ENCODE measurements at regions not wholly inside any gene's neighbourhood (a gene's known extent, or its start where the extent isn't known, plus 50 kb on each side); places are given as distances from the start of the nearest gene placed in this dataset.

DNA sequence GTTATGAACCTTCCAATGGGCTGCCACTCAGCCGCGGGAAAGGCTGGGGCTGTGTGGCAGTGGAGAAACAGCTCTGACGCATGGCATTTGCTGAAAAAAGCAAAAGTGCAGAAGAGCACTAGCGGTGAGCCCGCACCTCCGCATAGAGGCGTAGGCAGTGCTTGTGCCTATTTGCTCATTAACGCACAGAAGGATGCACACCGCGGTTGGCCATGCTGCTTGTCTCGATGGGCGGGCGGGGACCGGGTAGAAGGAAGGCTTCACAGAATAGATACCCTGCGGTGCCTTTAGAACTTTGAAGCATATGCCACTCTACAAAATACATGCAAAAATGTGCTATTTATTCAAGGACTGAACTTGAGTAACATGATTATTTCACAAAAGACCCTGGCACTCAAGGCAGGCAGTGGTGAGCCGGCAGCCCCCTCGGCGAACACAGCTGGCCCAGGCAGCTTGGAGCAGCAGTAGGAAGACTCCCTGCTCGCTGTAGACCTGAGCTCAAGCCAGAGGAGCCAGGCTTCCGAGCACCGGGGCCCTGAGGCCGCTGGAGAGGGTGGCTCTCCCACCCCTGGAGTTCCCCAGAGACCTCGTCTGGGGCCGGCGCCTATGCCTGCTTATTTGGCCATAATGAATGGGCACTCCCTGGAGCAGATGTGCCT is 71.5 kb downstream of the SIK1 start:
- Histone ChIP-seq H3K27ac (ENCODE audit: low read length) (no peak overlapping the region), H3K27me3 (ENCODE audit: control insufficient read depth, insufficient read depth, low read length) (no peaks in the 10 kb centered on the region), H3K9me3 (ENCODE audit: control insufficient read depth, insufficient read depth, low read length) (no peaks in the 10 kb centered on the region), H3K4me1 (ENCODE audit: control insufficient read depth, insufficient read depth, low read length) (no peaks in the 10 kb centered on the region), H3K4me3 (ENCODE audit: low read length) (no peak overlapping the region), H3K36me3 (ENCODE audit: control insufficient read depth, insufficient read depth, low read length) (no peaks in the 10 kb centered on the region)
- no peak for DNase-seq (ENCODE audit: low read depth, low spot score)
- WGBS (ENCODE audit: insufficient coverage, insufficient read length): no CpG with 5 or more reads among the region's 25 CpGs

GRCh38 chr21:43354666-43355065 is 72.3 kb downstream of the SIK1 start:
- no CpG with 5 or more reads among the region's 4 CpGs for WGBS (ENCODE audit: insufficient coverage, insufficient read length)
- Histone ChIP-seq H3K27ac (ENCODE audit: low read length) (no peak overlapping the region), H3K27me3 (ENCODE audit: control insufficient read depth, insufficient read depth, low read length) (no peaks in the 10 kb centered on the region), H3K36me3 (ENCODE audit: control insufficient read depth, insufficient read depth, low read length) (no peaks in the 10 kb centered on the region), H3K4me1 (ENCODE audit: control insufficient read depth, insufficient read depth, low read length) (no peaks in the 10 kb centered on the region), H3K4me3 (ENCODE audit: low read length) (no peak overlapping the region), H3K9me3 (ENCODE audit: control insufficient read depth, insufficient read depth, low read length) (no peaks in the 10 kb centered on the region)
- DNase-seq (ENCODE audit: low read depth, low spot score): no peak

GRCh38 chr21:43354026-43354420 is 72.9 kb downstream of the SIK1 start:
- Histone ChIP-seq H3K27me3 (ENCODE audit: control insufficient read depth, insufficient read depth, low read length) (no peaks in the 10 kb centered on the region), H3K4me1 (ENCODE audit: control insufficient read depth, insufficient read depth, low read length) (no peaks in the 10 kb centered on the region), H3K27ac (ENCODE audit: low read length) (no peak overlapping the region), H3K36me3 (ENCODE audit: control insufficient read depth, insufficient read depth, low read length) (no peaks in the 10 kb centered on the region), H3K4me3 (ENCODE audit: low read length) (no peak overlapping the region), H3K9me3 (ENCODE audit: control insufficient read depth, insufficient read depth, low read length) (no peaks in the 10 kb centered on the region)
- no peak for DNase-seq (ENCODE audit: low read depth, low spot score)
- WGBS (ENCODE audit: insufficient coverage, insufficient read length): no CpG with 5 or more reads among the region's 14 CpGs

DNA sequence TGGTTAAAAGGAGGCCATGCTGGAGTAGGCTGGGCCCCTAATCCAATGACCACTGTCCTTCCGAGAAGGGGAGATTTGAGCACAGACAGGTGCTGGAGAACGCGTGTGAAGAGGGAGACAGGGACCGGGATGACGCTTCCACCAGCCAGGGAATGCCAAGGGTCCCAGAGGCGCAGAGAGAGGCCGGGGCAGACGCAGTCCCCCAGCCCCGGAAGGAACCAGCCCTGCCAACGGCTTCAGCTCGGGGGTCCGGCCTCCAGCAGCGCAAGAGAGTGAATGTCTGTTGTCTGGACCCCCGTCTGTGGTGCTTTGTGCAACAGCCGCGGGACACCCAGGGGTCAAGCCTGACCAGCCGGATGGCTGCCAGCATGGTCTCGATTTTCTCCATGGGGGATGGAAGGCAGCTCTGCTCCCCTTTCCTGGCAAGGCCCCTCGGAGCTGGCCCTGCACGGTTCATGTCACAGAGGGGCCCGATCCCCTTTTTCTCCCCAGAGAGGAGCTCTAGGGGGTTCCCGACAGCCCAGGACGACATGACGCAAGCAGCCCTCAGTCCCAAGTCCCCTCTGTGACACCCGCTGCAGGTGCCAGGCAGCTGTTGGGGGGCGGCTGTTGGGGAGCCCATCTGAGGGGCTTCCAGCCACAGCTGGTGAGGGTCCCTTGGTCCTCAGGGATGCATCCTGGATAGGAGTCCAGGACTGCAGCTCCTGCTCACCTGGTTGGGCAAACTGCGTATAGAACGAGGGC is 73.5 kb downstream of the SIK1 start:
- Histone ChIP-seq H3K4me3 (ENCODE audit: low read length) (no peak overlapping the region), H3K27me3 (ENCODE audit: control insufficient read depth, insufficient read depth, low read length) (no peaks in the 10 kb centered on the region), H3K27ac (ENCODE audit: low read length) (no peak overlapping the region), H3K4me1 (ENCODE audit: control insufficient read depth, insufficient read depth, low read length) (no peaks in the 10 kb centered on the region), H3K36me3 (ENCODE audit: control insufficient read depth, insufficient read depth, low read length) (no peaks in the 10 kb centered on the region), H3K9me3 (ENCODE audit: control insufficient read depth, insufficient read depth, low read length) (no peaks in the 10 kb centered on the region)
- no CpG with 5 or more reads among the region's 28 CpGs for WGBS (ENCODE audit: insufficient coverage, insufficient read length)
- DNase-seq (ENCODE audit: low read depth, low spot score): no peak

GRCh38 chr21:43352568-43353281 is 74.2 kb downstream of the SIK1 start:
- Histone ChIP-seq H3K9me3 (ENCODE audit: control insufficient read depth, insufficient read depth, low read length) (no peaks in the 10 kb centered on the region), H3K4me1 (ENCODE audit: control insufficient read depth, insufficient read depth, low read length) (no peaks in the 10 kb centered on the region), H3K27ac (ENCODE audit: low read length) (no peak overlapping the region), H3K27me3 (ENCODE audit: control insufficient read depth, insufficient read depth, low read length) (no peaks in the 10 kb centered on the region), H3K4me3 (ENCODE audit: low read length) (no peak overlapping the region), H3K36me3 (ENCODE audit: control insufficient read depth, insufficient read depth, low read length) (no peaks in the 10 kb centered on the region)
- WGBS (ENCODE audit: insufficient coverage, insufficient read length): no CpG with 5 or more reads among the region's 16 CpGs
- no peak for DNase-seq (ENCODE audit: low read depth, low spot score)

DNA sequence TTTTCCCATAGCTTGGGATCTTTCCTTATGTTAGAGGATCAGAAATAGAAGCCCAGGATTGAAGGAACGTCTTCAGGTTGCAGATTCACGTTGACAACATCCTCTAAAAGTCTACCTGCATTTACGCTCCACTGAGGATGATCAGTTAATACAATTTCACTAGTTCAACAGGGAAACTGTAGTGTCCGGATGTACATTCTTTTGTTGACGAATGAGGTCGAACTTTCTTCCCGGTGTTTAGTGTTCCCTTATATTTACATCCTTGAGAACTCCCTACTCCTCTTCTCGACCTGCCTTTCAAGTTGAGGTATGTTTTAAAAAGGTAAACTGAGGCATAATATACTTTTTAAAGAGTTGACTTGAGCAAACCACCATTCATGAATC is 74.8 kb downstream of the SIK1 start:
- Histone ChIP-seq H3K27me3 (ENCODE audit: control insufficient read depth, insufficient read depth, low read length) (no peaks in the 10 kb centered on the region), H3K36me3 (ENCODE audit: control insufficient read depth, insufficient read depth, low read length) (no peaks in the 10 kb centered on the region), H3K27ac (ENCODE audit: low read length) (no peak overlapping the region), H3K4me3 (ENCODE audit: low read length) (no peak overlapping the region), H3K9me3 (ENCODE audit: control insufficient read depth, insufficient read depth, low read length) (no peaks in the 10 kb centered on the region), H3K4me1 (ENCODE audit: control insufficient read depth, insufficient read depth, low read length) (no peaks in the 10 kb centered on the region)
- no peak for DNase-seq (ENCODE audit: low read depth, low spot score)
- no CpG with 5 or more reads among the region's 8 CpGs for WGBS (ENCODE audit: insufficient coverage, insufficient read length)

GRCh38 chr21:43351501-43352153 is 75.3 kb downstream of the SIK1 start:
- no peak for DNase-seq (ENCODE audit: low read depth, low spot score)
- Histone ChIP-seq H3K4me1 (ENCODE audit: control insufficient read depth, insufficient read depth, low read length) (no peaks in the 10 kb centered on the region), H3K27me3 (ENCODE audit: control insufficient read depth, insufficient read depth, low read length) (no peaks in the 10 kb centered on the region), H3K36me3 (ENCODE audit: control insufficient read depth, insufficient read depth, low read length) (no peaks in the 10 kb centered on the region), H3K27ac (ENCODE audit: low read length) (no peak overlapping the region), H3K4me3 (ENCODE audit: low read length) (no peak overlapping the region), H3K9me3 (ENCODE audit: control insufficient read depth, insufficient read depth, low read length) (no peaks in the 10 kb centered on the region)
- WGBS (ENCODE audit: insufficient coverage, insufficient read length): no CpG with 5 or more reads among the region's 13 CpGs

DNA sequence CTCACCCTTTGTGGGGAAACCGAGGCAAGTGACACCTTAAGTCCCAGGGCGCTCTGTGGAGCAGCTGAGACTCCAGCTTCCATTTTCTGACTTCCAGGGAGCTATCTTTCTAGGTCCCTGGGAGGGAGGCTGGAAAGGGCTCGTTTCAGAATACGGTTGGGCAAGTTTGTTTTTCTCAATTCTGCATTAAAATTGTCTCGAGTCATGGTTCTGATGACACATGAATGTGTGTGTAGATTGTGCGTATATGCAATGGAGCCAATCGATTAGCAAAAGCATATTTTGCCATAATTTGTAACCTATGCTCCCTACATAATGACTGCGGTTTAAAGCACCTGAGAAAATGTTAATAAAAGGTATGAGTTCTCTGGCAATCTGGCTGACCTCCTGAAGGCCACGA is 77.3 kb downstream of the SIK1 start:
- Histone ChIP-seq H3K36me3 (ENCODE audit: control insufficient read depth, insufficient read depth, low read length) (no peaks in the 10 kb centered on the region), H3K27me3 (ENCODE audit: control insufficient read depth, insufficient read depth, low read length) (no peaks in the 10 kb centered on the region), H3K27ac (ENCODE audit: low read length) (no peak overlapping the region), H3K4me3 (ENCODE audit: low read length) (no peak overlapping the region), H3K9me3 (ENCODE audit: control insufficient read depth, insufficient read depth, low read length) (no peaks in the 10 kb centered on the region), H3K4me1 (ENCODE audit: control insufficient read depth, insufficient read depth, low read length) (no peaks in the 10 kb centered on the region)
- WGBS (ENCODE audit: insufficient coverage, insufficient read length): no CpG with 5 or more reads among the region's 9 CpGs
- DNase-seq (ENCODE audit: low read depth, low spot score): no peak

GRCh38 chr21:43348801-43349261 is 78.1 kb downstream of the SIK1 start:
- H3K4me3 ChIP-seq (ENCODE audit: low read length): no peak overlapping the region
- H3K36me3 ChIP-seq (ENCODE audit: control insufficient read depth, insufficient read depth, low read length): no peaks in the 10 kb centered on the region
- H3K27ac ChIP-seq (ENCODE audit: low read length): no peak overlapping the region
- H3K9me3 ChIP-seq (ENCODE audit: control insufficient read depth, insufficient read depth, low read length): no peaks in the 10 kb centered on the region
- no peaks in the 10 kb centered on the region for H3K27me3 ChIP-seq (ENCODE audit: control insufficient read depth, insufficient read depth, low read length)
- DNase-seq (ENCODE audit: low read depth, low spot score): no peak
- no CpG with 5 or more reads among the region's 22 CpGs for WGBS (ENCODE audit: insufficient coverage, insufficient read length)
- H3K4me1 ChIP-seq (ENCODE audit: control insufficient read depth, insufficient read depth, low read length): no peaks in the 10 kb centered on the region

GRCh38 chr21:43348170-43348766 is 78.7 kb downstream of the SIK1 start:
- no peak overlapping the region for H3K4me3 ChIP-seq (ENCODE audit: low read length)
- H3K27ac ChIP-seq (ENCODE audit: low read length): no peak overlapping the region
- H3K4me1 ChIP-seq (ENCODE audit: control insufficient read depth, insufficient read depth, low read length): no peaks in the 10 kb centered on the region
- H3K36me3 ChIP-seq (ENCODE audit: control insufficient read depth, insufficient read depth, low read length): no peaks in the 10 kb centered on the region
- no peaks in the 10 kb centered on the region for H3K27me3 ChIP-seq (ENCODE audit: control insufficient read depth, insufficient read depth, low read length)
- H3K9me3 ChIP-seq (ENCODE audit: control insufficient read depth, insufficient read depth, low read length): no peaks in the 10 kb centered on the region
- no peak for DNase-seq (ENCODE audit: low read depth, low spot score)
- WGBS (ENCODE audit: insufficient coverage, insufficient read length): no CpG with 5 or more reads among the region's 15 CpGs

Measured in iPS DF 6.9 (cell line).